Glutamatergic neuron (in vitro differentiated cells): ENCODE measurements at regions not wholly inside any gene's neighbourhood (a gene's known extent, or its start where the extent isn't known, plus 50 kb on each side); places are given as distances from the start of the nearest gene placed in this dataset.

Experiments used
- DNase-seq: peaks from one replicate; pipeline ENCODE4 v3.0.0; 2022
- H3K27ac Mint-ChIP-seq: one replicate; pipeline ENCODE4 v1.8.0; 2020; ENCODE audit warnings: mild to moderate bottlenecking, mixed read lengths, inconsistent platforms; ENCODE audit not compliant: unreplicated experiment
- H3K27me3 Mint-ChIP-seq: one replicate; pipeline ENCODE4 v1.8.0; 2020; ENCODE audit warnings: mild to moderate bottlenecking, moderate library complexity, mixed read lengths, inconsistent platforms; ENCODE audit not compliant: unreplicated experiment
- H3K36me3 Mint-ChIP-seq: one replicate; pipeline ENCODE4 v1.8.0; 2020; ENCODE audit warnings: mild to moderate bottlenecking, mixed read lengths, inconsistent platforms; ENCODE audit not compliant: unreplicated experiment
- H3K4me1 Mint-ChIP-seq: one replicate; pipeline ENCODE4 v1.8.0; 2020; ENCODE audit warnings: mild to moderate bottlenecking, low read depth, mixed read lengths, inconsistent platforms; ENCODE audit not compliant: unreplicated experiment
- H3K4me3 Mint-ChIP-seq: one replicate; pipeline ENCODE4 v1.8.0; 2020; ENCODE audit warnings: mild to moderate bottlenecking, mixed read lengths, inconsistent platforms; ENCODE audit not compliant: unreplicated experiment
- H3K9me3 Mint-ChIP-seq: one replicate; pipeline ENCODE4 v1.8.0; 2020; ENCODE audit warnings: mild to moderate bottlenecking, moderate library complexity, mixed read lengths, inconsistent platforms; ENCODE audit not compliant: unreplicated experiment
- TF ChIP-seq, protein P1 (sequence below): fragments of 200-600 bp; sonication (generic); IDR thresholded peaks from one replicate; pipeline ENCODE4 v1.5.0; 2021; ENCODE audit not compliant: partially characterized antibody, unreplicated experiment

DNA sequence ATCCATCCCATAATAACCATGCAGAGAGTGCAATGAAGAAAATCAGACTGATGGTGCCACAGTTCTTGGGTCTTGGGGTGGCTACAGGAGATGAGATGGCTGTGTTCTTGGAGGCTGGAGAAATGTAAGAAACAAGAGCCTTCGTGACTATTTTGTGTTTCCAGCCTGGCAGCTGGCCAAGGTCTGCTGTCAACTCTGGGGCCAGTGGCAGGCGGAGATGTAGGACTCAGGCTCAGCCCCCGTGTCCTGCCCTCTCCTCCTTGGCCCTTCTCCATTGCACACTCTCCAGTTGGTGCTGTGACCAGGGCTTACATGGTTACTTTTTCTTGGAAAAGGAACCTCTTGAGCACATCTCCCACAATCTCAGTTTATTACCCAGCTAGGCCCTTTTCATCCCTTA, 235.4 kb downstream of the DMRT2 start:
- TF ChIP-seq, protein P1, sequence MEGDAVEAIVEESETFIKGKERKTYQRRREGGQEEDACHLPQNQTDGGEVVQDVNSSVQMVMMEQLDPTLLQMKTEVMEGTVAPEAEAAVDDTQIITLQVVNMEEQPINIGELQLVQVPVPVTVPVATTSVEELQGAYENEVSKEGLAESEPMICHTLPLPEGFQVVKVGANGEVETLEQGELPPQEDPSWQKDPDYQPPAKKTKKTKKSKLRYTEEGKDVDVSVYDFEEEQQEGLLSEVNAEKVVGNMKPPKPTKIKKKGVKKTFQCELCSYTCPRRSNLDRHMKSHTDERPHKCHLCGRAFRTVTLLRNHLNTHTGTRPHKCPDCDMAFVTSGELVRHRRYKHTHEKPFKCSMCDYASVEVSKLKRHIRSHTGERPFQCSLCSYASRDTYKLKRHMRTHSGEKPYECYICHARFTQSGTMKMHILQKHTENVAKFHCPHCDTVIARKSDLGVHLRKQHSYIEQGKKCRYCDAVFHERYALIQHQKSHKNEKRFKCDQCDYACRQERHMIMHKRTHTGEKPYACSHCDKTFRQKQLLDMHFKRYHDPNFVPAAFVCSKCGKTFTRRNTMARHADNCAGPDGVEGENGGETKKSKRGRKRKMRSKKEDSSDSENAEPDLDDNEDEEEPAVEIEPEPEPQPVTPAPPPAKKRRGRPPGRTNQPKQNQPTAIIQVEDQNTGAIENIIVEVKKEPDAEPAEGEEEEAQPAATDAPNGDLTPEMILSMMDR, result no peak
- H3K36me3 Mint-ChIP-seq, result peaks cover 4% of the 10 kb centered on the region
- no peaks in the 10 kb centered on the region for H3K4me1 Mint-ChIP-seq
- no peaks in the 10 kb centered on the region for H3K9me3 Mint-ChIP-seq
- DNase-seq, result no peak
- H3K27ac Mint-ChIP-seq, result no peak overlapping the region
- H3K27me3 Mint-ChIP-seq, result peaks cover 3% of the 10 kb centered on the region
- H3K4me3 Mint-ChIP-seq, result no peak overlapping the region

DNA sequence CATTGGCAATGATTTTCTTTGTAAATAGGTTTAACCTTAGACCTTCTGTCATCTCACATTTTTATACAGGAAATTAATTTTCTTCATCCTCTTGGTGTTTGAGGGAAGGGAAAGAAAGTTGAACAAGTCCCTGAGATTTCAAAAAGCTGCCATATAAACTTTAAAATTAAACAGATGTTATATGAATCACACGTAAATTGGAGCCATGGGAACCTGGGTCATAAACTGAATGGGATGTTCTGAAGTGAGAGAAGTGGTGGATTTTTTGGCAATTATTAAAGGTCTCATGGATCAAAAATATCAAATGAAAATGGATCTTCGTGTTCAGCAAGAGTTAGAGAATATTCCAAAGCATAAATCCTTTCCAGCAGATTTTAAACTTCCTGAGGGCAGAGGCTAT, 242.2 kb downstream of the DMRT2 start:
- no peaks in the 10 kb centered on the region for H3K9me3 Mint-ChIP-seq
- TF ChIP-seq, protein P1, result no peak
- no peak for DNase-seq
- no peaks in the 10 kb centered on the region for H3K4me1 Mint-ChIP-seq
- H3K27me3 Mint-ChIP-seq, result no peaks in the 10 kb centered on the region
- no peak overlapping the region for H3K27ac Mint-ChIP-seq
- H3K36me3 Mint-ChIP-seq, result no peaks in the 10 kb centered on the region
- H3K4me3 Mint-ChIP-seq, result no peak overlapping the region

DNA sequence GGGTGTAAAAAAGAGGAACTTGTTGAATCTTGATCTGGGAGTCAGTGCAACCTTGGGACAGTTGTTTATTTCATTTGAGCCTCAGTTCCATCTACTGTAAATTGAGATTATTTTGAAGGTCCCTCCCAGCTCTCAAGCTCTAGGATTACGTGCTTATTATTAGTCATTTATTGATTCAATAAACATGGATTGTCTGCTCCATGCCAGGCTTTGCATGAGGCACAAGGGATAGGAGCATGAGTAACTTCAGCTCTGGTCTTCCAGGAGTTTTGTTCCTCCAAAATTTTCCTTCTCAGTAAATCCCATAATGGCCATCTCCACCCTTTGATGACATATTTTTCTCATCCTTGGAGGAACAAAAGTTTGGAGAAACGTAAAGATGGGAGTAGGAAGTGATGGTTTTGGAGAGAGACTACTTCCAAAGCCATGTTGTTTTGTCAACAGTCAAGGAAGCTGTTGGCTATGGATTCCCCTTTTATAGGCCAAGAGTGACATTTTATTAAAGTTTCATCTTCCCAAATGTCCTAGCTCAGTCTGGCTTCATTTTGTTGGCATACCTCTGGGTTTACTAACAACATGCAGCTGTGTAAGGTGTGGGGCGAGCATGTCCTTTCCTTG, 244.6 kb downstream of the DMRT2 start:
- Mint-ChIP-seq H3K4me3 (no peak overlapping the region), H3K4me1 (no peaks in the 10 kb centered on the region), H3K27me3 (no peaks in the 10 kb centered on the region), H3K27ac (no peak overlapping the region), H3K36me3 (no peaks in the 10 kb centered on the region), H3K9me3 (no peaks in the 10 kb centered on the region)
- TF ChIP-seq, protein P1, result no peak
- DNase-seq, result no peak

DNA sequence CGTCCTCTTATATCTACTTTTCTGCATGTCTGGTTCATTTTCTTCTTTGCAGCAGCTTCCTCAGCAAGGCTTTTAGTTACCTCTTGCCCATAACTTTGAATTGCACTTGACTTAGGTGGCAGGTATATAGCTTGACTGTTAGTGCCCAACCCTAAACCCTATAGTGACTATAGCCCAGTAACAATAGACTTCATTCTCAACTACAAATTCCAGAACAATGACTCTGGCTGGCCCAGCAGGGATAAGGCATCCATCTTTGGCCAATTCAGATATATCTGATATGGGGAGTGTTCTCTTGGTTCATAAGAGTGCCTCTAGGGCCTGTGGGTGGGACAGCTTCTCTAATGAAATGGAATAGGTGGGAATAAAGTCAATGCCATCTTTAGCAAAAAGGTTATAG, 246.2 kb downstream of the DMRT2 start:
- Mint-ChIP-seq H3K27ac (no peak overlapping the region), H3K27me3 (no peaks in the 10 kb centered on the region), H3K9me3 (no peaks in the 10 kb centered on the region), H3K4me1 (no peaks in the 10 kb centered on the region), H3K4me3 (no peak overlapping the region), H3K36me3 (no peaks in the 10 kb centered on the region)
- TF ChIP-seq, protein P1, result no peak
- DNase-seq, result no peak

DNA sequence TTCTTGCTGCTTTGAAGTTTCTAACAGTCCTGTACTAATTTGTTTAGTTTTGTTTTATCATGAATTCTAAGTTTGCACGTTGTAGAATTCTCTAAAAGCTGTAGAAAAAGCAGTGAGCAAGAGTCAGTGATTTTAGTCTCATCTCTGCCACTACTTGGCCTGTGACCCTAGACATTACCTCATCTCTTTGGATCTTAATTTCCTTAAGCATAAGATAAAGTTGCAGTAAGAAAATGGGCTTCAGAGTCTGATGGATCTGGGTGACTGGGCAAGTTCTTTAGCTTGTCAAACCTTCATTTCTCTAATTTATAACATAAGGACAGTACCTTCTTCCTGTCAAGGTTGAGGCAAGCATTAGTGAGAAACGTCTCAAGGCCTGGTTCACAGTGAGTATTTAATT, 247.9 kb downstream of the DMRT2 start:
- TF ChIP-seq, protein P1, result no peak
- H3K4me3 Mint-ChIP-seq, result no peak overlapping the region
- no peak for DNase-seq
- no peaks in the 10 kb centered on the region for H3K4me1 Mint-ChIP-seq
- no peaks in the 10 kb centered on the region for H3K27me3 Mint-ChIP-seq
- no peak overlapping the region for H3K27ac Mint-ChIP-seq
- H3K9me3 Mint-ChIP-seq, result no peaks in the 10 kb centered on the region
- no peaks in the 10 kb centered on the region for H3K36me3 Mint-ChIP-seq
